Neural progenitor cell (in vitro differentiated cells): ENCODE measurements at regions not wholly inside any gene's neighbourhood (a gene's known extent, or its start where the extent isn't known, plus 50 kb on each side); places are given as distances from the start of the nearest gene placed in this dataset.

Experiments used
- DNase-seq: peaks from one replicate; pipeline ENCODE4 v3.0.0-alpha.2; 2016; ENCODE audit warnings: low spot score
- H2AFZ ChIP-seq: fragments of 200-600 bp; sonication (generic); replicated peaks from 2 replicates; pipeline ENCODE4 v1.6.1; 2016; ENCODE audit warnings: antibody characterized with exemption
- H3F3A ChIP-seq: fragments of 200-600 bp; sonication (generic); 2 replicates; pipeline ENCODE4 v1.6.1; 2016; ENCODE audit warnings: antibody characterized with exemption, low read depth
- H3K27ac ChIP-seq: fragments of 200-600 bp; sonication (generic); 2 replicates; pipeline ENCODE4 v1.5.1; 2016; ENCODE audit warnings: mild to moderate bottlenecking
- H3K27me3 ChIP-seq: fragments of 200-600 bp; sonication (generic); 2 replicates; pipeline ENCODE4 v1.6.1; 2016; ENCODE audit warnings: mild to moderate bottlenecking, moderate library complexity
- H3K36me3 ChIP-seq: fragments of 200-600 bp; sonication (generic); 2 replicates; pipeline ENCODE4 v1.5.1; 2016
- H3K4me1 ChIP-seq: fragments of 200-600 bp; sonication (generic); 2 replicates; pipeline ENCODE4 v1.6.1; 2016; ENCODE audit warnings: mixed run types
- H3K4me2 ChIP-seq: fragments of 200-600 bp; sonication (generic); 2 replicates; pipeline ENCODE4 v1.6.1; 2016
- H3K4me3 ChIP-seq: fragments of 200-600 bp; sonication (generic); 2 replicates; pipeline ENCODE4 v1.5.1; 2016
- H3K79me2 ChIP-seq: fragments of 200-600 bp; sonication (generic); 2 replicates; pipeline ENCODE4 v1.6.1; 2016; ENCODE audit warnings: low read depth
- H3K9ac ChIP-seq: fragments of 200-600 bp; sonication (generic); 2 replicates; pipeline ENCODE4 v1.6.1; 2016
- H3K9me3 ChIP-seq: fragments of 200-600 bp; sonication (generic); 2 replicates; pipeline ENCODE4 v1.5.1; 2016; ENCODE audit warnings: low read depth
- H4K20me1 ChIP-seq: fragments of 200-600 bp; sonication (generic); 2 replicates; pipeline ENCODE4 v1.6.1; 2016; ENCODE audit warnings: low read depth
- H3K27ac Mint-ChIP-seq: 3 replicates; pipeline ENCODE4 v1.8.0; 2021; ENCODE audit warnings: mixed read lengths
- H3K27me3 Mint-ChIP-seq: 2 replicates; pipeline ENCODE4 v1.8.0; 2022; ENCODE audit warnings: low read depth, mild to moderate bottlenecking, inconsistent platforms, moderate library complexity, mixed read lengths; ENCODE audit not compliant: insufficient read depth
- H3K36me3 Mint-ChIP-seq: 3 replicates; pipeline ENCODE4 v1.8.0; 2021; ENCODE audit warnings: mixed read lengths
- H3K4me1 Mint-ChIP-seq: 3 replicates; pipeline ENCODE4 v1.8.0; 2021; ENCODE audit warnings: mixed read lengths
- H3K4me3 Mint-ChIP-seq: 3 replicates; pipeline ENCODE4 v1.8.0; 2021; ENCODE audit warnings: mild to moderate bottlenecking, moderate library complexity, mixed read lengths
- H3K9me3 Mint-ChIP-seq: 3 replicates; pipeline ENCODE4 v1.8.0; 2020; ENCODE audit warnings: mixed read lengths
- CTCF ChIP-seq: fragments of 200-600 bp; sonication (generic); IDR thresholded peaks from 2 replicates; pipeline ENCODE4 v1.5.1; 2017; ENCODE audit warnings: antibody characterized with exemption, mild to moderate bottlenecking
- EZH2 ChIP-seq: fragments of 200-600 bp; sonication (generic); IDR thresholded peaks from 2 replicates; pipeline ENCODE4 v1.6.1; 2017; ENCODE audit warnings: antibody characterized with exemption, mild to moderate bottlenecking, moderate library complexity
- EZH2phosphoT487 ChIP-seq: fragments of 200-600 bp; sonication (generic); IDR thresholded peaks from 2 replicates; pipeline ENCODE4 v1.6.1; 2017; ENCODE audit warnings: antibody characterized with exemption

GRCh38 chr13:33489563-33489962 is 204.0 kb upstream of the STARD13 start:
- Histone ChIP-seq H3K9ac (no peak overlapping the region), H3K27me3 (no peaks in the 10 kb centered on the region), H2AFZ (no peak overlapping the region), H3F3A (no peaks in the 10 kb centered on the region), H3K9me3 (no peaks in the 10 kb centered on the region), H3K27ac (no peak overlapping the region), H3K4me2 (peak overlapping the region; percentile 57), H3K4me3 (no peak overlapping the region), H3K79me2 (no peaks in the 10 kb centered on the region), H3K36me3 (no peaks in the 10 kb centered on the region), H4K20me1 (no peaks in the 10 kb centered on the region), H3K4me1 (peaks cover 12% of the 10 kb centered on the region)
- peak; percentile 39 for DNase-seq
- peaks cover 8% of the 10 kb centered on the region for H3K27me3 Mint-ChIP-seq
- no peak for TF ChIP-seq EZH2
- TF ChIP-seq CTCF = no peak
- TF ChIP-seq EZH2phosphoT487 = no peak
- no peak overlapping the region for H3K27ac Mint-ChIP-seq
- no peak overlapping the region for H3K4me3 Mint-ChIP-seq
- no peaks in the 10 kb centered on the region for H3K36me3 Mint-ChIP-seq
- peaks cover 7% of the 10 kb centered on the region for H3K4me1 Mint-ChIP-seq
- peaks cover 3% of the 10 kb centered on the region for H3K9me3 Mint-ChIP-seq

- Mint-ChIP-seq H3K36me3 (no peaks in the 10 kb centered on the region), H3K9me3 (no peaks in the 10 kb centered on the region), H3K27ac (no peak overlapping the region), H3K4me1 (peaks cover 13% of the 10 kb centered on the region), H3K27me3 (peaks cover 8% of the 10 kb centered on the region), H3K4me3 (no peak overlapping the region)
- H3K27ac ChIP-seq = no peak overlapping the region
- H2AFZ ChIP-seq = peak overlapping the region; percentile 97
- no peak overlapping the region for H3K4me3 ChIP-seq
- H3K27me3 ChIP-seq = no peaks in the 10 kb centered on the region
- H3K9ac ChIP-seq = no peak overlapping the region
- no peaks in the 10 kb centered on the region for H4K20me1 ChIP-seq
- peak; percentile 66 for DNase-seq
- H3K36me3 ChIP-seq = no peaks in the 10 kb centered on the region
- peak; percentile 50 for TF ChIP-seq CTCF
- no peak for TF ChIP-seq EZH2
- TF ChIP-seq EZH2phosphoT487 = no peak
- H3F3A ChIP-seq = no peaks in the 10 kb centered on the region
- peak overlapping the region; percentile 57 for H3K4me2 ChIP-seq
- no peaks in the 10 kb centered on the region for H3K9me3 ChIP-seq
- H3K79me2 ChIP-seq = no peaks in the 10 kb centered on the region
- H3K4me1 ChIP-seq = peaks cover 12% of the 10 kb centered on the region
Observed at GRCh38 chr13:33490461-33491327, 205.1 kb upstream of the STARD13 start.

GRCh38 chr13:33493672-33494365 is 208.3 kb upstream of the STARD13 start:
- no peaks in the 10 kb centered on the region for H4K20me1 ChIP-seq
- no peaks in the 10 kb centered on the region for H3K79me2 ChIP-seq
- no peak overlapping the region for H3K9ac ChIP-seq
- H2AFZ ChIP-seq = no peak overlapping the region
- Mint-ChIP-seq H3K27ac (no peak overlapping the region), H3K4me3 (no peak overlapping the region), H3K9me3 (no peaks in the 10 kb centered on the region), H3K36me3 (no peaks in the 10 kb centered on the region), H3K4me1 (peaks cover 13% of the 10 kb centered on the region), H3K27me3 (peaks cover 8% of the 10 kb centered on the region)
- DNase-seq = no peak
- no peaks in the 10 kb centered on the region for H3K9me3 ChIP-seq
- H3K4me1 ChIP-seq = peaks cover 12% of the 10 kb centered on the region
- no peaks in the 10 kb centered on the region for H3K27me3 ChIP-seq
- H3K27ac ChIP-seq = no peak overlapping the region
- no peak overlapping the region for H3K4me3 ChIP-seq
- no peaks in the 10 kb centered on the region for H3F3A ChIP-seq
- no peak for TF ChIP-seq EZH2
- TF ChIP-seq EZH2phosphoT487 = no peak
- TF ChIP-seq CTCF = no peak
- no peaks in the 10 kb centered on the region for H3K36me3 ChIP-seq
- H3K4me2 ChIP-seq = no peak overlapping the region
